Stimulated activated CD8-positive, alpha-beta memory T cell treated with anti-CD3 and anti-CD28 coated beads, Interleukin-2, amount 100 ng/mL, for 48 hours (primary cell): ENCODE measurements at regions not wholly inside any gene's neighbourhood (a gene's known extent, or its start where the extent isn't known, plus 50 kb on each side); places are given as distances from the start of the nearest gene placed in this dataset.

ENCODE experiments used
- DNase-seq, 2 donors: peaks; one replicate each; pipeline ENCODE4 v3.0.0-alpha.2; 2020; ENCODE audit warnings: low read depth in 2 of 2

DNA sequence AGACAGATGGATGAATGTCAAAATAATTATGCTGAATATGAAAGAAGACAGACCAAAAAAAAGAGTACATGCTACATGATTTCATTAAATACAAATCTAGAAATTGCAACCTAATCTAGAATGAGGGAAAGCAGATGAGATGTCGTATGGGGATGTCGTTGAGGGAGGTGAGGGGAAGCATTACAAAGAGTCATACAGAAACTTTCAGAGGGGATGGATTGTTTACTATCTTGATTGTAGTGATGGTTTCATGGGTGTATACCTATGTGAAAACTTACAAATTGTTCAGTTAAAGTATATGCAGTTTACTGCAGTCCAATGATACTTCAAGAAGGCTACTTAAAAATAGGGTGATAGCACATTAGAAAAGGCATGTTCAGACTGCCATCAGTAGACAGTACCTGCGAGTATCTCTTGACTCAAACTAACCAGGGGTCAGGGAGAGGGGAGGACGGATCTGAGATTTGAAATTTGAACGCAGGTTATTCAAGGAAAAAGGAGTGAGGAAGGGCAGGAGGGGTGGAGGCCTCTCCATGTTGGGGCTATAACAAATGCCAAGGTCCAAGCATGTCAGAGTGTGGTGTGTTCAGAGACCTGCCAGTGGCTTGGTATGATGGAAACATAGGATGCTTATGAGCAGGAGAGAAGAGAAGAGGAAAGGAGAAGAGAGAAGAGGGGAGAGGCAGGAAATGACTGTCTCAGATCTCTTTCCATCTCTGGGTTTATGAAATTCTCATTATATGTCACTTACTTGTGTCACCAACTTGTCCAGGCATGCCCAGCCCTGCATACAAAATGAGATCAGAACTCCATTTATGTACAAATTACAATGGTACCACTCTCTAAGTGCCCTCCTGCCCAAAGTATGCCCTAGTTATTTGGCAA, 257.3 kb upstream of the CXCR4 start:
- DNase-seq, result no peak

DNA sequence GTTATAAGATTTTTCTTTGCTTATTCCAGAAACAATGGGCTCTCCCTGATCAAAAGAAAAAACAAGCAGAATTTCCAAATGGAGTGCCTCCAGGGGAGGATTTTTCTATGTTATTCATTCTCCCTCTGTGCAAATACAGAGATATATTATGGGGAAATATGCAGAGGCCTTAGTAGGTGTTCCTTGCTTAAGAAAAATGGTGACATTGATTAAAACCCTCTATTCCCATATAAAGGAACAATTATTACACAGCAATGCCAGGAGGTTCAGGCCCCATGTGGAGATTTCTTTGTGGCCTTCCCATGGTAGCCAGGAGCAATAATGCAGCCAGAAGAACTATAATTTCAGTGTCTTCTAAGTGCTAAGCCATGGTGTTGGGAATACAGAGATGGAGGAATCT, 255.9 kb upstream of the CXCR4 start:
- no peak for DNase-seq

DNA sequence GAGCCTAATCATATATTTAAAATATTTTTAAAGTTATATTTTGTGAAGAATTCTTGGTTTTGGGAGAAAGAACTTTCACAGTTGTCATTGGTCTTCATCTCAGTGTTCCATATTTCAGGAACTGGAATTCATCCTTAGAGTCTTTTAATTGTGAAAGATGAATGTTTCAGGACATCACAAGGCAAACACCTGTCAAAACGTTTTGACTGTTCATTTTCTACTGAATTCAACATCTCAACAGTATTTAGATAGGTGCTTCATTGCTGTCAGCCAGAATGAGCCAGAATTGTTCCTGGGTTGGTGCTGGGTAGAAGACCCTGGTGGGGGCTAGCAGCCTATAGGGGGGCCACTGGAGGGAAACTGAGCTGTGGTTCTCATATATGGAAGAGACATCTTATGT, 255.1 kb upstream of the CXCR4 start:
- DNase-seq, result no peak

DNA sequence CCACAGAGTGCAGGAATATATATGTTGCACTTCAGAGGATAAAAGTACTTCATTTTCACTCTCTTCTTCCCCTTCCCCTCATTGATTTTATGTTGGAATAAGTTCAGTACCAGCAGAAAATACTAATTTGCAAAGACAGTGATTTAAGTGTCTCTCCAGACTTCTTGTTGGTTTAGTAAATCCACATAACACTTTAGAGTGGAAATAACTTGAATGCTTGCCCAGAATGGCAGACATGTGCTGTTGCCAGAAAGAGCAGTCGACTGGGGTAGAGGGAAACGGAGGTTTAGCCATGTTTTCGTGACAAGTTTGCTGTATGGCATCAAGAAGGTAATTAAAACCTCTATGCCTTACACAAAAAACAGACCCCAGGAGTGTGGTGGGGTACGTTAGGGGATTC, 246.0 kb upstream of the CXCR4 start:
- no peak for DNase-seq

- DNase-seq, result no peak
These were observed 245.5 kb upstream of the CXCR4 start for GRCh38 chr2:136363470-136363869.

- DNase-seq, result no peak
These were observed 244.9 kb upstream of the CXCR4 start for GRCh38 chr2:136362676-136363390.

DNA sequence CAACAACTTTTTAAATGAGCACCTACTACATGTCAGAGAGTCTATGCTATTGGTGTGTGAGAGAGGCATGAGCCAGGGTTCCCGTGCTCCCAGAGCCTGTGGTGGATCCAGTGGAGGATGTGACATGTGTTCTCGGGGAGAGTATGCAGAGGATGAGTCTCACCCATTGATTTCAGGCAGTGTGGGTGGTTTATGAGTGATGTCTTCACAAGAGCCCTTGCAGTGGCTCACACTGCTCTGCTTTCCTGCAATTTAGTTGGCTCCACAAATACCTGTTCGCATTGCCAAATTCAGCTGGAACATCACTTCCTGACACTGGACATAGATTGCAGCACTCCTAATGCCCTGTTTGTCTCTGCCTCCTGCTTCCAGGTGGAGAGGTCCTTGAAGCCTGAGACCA, 243.6 kb upstream of the CXCR4 start:
- no peak for DNase-seq

- no peak for DNase-seq
These were observed 242.8 kb upstream of the CXCR4 start for GRCh38 chr2:136360790-136361189.

DNA sequence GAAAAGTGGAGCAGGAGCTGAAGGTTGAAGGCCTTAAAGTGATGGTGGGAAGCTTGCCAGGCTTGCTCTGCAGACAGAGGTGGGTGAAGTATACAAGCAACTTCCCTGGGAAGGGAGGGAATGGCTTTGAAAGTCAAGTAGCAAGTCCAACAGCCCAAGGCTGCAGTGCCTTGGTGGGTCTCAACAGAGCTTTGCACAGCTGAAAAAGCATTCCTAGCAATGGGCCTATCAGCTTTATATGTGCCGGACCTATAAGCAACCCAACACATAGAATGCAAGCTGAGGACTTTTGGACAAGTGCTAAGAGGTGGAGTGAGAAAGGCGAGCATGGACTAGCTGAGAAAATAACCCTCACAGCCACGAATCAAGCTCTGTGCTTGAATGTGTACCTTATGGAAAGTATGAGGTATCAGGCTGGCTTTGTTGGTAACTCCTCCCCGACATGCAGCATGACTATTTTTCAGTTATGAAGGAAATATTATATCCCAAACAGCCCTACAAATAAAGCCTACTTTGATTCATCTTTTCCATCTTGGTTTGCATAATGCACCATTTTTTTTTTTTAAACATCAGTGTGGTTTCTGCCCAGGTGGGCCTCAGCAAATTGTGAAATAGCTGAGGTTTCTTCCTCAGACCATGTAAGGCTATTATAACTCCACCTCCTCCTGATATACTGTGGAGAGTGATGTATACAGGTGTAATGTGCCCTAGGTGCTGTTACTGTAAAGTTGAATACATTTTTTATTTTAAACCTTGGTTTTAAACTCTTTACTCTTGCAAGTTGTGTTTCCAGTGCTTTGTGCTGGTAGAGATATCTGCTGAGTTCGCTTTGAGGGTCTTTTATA, 241.4 kb upstream of the CXCR4 start:
- no peak for DNase-seq

GRCh38 chr2:136358576-136358975, 240.6 kb upstream of the CXCR4 start:
- DNase-seq, result no peak

GRCh38 chr2:136357007-136357380, 239.0 kb upstream of the CXCR4 start:
- no peak for DNase-seq

DNA sequence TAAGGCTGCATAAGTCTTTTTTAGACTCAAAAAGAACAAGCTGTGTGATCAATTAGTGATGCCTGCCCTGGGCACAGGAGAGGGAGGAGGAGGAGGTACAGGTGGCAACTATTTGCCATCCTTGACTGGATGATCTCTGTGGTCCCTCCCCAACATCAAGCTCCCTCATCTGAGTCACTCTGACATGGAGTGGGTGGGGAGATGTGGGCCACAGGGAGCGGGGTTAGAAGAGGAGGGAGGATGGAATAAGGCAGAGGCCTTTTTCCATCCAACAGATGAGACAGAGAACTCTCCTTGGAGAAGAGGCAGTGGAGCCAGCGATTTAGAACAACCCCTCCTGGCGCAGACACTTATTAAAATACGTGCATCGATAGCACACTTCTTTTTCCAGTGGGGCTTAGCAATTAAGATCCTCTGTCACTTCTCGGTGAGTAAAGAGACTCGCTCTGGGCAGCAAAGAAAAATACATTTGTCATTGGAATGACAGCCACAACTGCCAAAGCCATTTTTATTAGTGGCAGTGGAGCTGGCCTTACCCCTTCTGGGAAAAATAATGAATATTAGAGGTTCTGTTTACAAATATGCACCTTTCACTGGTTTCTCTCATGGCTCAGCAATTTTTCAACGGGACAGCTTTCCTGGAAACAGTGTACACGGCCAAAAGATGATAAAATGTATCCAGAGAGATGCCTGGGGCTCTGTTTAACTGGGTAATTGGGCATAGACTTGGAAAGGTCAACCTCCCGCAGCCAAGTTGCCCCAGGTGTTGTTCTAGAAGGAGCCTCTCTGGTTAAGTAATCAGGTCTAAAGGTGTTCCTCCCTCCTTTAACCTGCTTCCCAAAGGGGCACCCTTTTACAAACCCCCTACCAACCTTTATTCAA, 238.4 kb upstream of the CXCR4 start:
- no peak for DNase-seq

DNA sequence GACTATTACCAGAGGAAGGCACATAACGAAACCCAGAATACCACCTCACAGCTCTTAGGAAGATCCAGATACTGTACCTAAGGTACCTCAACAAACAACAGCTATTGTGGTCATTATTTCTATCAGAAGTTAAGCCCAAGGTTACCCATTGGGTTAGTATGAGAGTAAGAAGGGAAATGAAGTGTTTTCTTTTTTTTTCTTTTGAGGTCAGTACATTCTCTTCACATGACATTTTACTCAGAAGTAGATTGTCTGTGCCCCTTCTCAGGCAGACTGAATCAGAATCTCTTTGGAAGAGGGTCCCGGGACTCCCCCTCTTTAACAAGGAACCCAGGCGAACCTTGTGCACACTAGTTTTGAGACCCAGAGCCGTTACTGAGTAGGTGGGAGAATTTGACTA, 233.7 kb upstream of the CXCR4 start:
- no peak for DNase-seq

DNA sequence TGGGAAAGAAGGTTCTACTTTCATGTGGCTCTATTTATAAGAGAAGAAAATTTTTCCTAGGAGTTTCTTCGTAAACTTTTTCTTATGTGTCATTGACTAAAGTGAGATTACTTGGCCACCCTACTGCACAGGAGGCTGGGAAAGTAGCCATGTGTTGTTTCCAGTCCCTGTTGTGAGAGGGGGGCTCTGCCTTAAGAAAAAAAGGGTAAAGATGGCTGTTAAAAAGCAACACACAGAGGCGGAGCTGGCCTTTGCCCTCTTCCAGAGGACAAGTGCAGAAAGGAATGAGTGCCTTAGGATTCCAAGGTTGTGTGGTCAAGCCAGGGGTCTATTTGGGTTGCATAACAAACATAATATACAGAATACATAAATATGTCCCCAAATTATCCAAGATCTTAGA, 230.0 kb upstream of the CXCR4 start:
- no peak for DNase-seq

DNA sequence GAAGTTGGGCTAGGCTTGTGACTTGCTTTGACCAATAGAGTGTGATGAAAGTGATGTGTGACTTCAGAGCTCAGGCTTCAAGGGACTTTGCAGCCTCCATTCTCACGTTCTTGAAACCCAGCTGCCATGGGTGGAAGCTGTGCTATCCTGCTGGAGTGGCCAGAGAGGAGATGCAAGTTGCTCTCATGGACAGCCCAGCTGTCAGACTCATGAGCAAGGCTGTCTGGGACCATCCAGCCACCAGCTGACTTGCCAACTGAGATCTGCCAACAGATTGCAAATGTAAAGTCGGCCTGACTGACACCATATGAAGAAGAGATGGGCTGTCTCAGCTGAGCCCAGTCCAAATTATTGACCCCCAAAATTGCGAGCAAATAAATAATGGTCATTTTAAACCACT, 226.4 kb upstream of the CXCR4 start:
- no peak for DNase-seq

DNA sequence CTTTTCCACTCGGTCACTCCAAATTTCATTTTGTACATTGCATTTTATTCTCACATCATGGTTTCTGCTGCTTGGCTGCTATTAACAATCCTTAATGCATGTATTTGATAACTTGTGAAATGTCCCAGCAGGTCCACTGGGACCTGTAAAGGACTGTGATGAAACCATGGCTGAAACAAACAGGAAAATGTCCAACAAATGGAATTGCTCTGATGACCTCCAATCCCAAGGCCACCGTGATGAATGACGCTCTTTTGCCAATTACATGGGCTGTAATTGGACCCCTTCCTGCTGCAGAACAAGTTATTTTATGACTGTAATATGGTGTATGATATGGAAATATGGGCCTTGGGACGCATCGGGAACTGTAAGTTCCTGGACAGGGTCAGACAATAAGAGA, 224.2 kb upstream of the CXCR4 start:
- no peak for DNase-seq

- no peak for DNase-seq
These were observed 217.0 kb upstream of the CXCR4 start for GRCh38 chr2:136334967-136335366.

GRCh38 chr2:136332436-136333095, 214.6 kb upstream of the CXCR4 start:
- no peak for DNase-seq

DNA sequence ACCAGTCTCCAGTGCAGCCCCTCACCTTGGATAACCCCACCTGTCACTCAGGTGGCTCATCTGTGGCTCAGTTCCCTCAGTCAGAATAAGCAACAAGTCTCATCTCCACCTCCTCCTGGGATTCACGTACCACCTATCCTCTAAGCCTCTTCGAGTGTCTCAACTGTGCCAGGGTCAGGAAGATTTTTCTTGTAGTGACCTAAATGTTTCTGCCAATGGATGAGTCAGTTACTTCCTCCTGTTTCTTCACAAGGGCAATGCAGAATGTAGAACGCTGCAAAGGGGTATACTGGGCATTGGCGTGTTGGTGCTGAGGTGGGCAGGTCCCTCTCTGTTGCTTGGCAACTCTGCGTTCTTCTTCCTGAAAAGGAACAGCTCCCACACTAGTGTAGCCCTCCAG, 213.3 kb upstream of the CXCR4 start:
- DNase-seq, result no peak

- DNase-seq, result no peak
These were observed 210.4 kb upstream of the CXCR4 start for GRCh38 chr2:136328207-136328795.
